ENCODE measurements at regions not wholly inside any gene's neighbourhood (a gene's known extent, or its start where the extent isn't known, plus 50 kb on each side); places are given as distances from the start of the nearest gene placed in this dataset.
A peak's percentile ranks its signal among the peaks of the same experiment; 100 is the strongest.

- TF ChIP-seq CTCF (IDR thresholded peaks at IDR 0.05): no peak
- no peak for ATAC-seq
- no peak overlapping the region for H3K4me3 ChIP-seq
- intact Hi-C loops (cut with DNase I, micrococcal nuclease): no loop called here
- DNase-seq: no peak
- no peaks in the 10 kb centered on the region for H3K9me3 ChIP-seq
- peaks cover 11% of the 10 kb centered on the region for H3K4me1 ChIP-seq (ENCODE audit: low read depth)
- no peaks in the 10 kb centered on the region for H3K36me3 ChIP-seq (ENCODE audit: low read depth)
Observed at GRCh38 chr5:74403771-74404170, 236.8 kb downstream of the ENC1 start.

- Histone ChIP-seq H3K4me1 (ENCODE audit: low read depth) (peaks cover 5% of the 10 kb centered on the region), H3K9me3 (no peaks in the 10 kb centered on the region), H3K36me3 (ENCODE audit: low read depth) (no peaks in the 10 kb centered on the region), H3K4me3 (no peak overlapping the region)
- no peak for TF ChIP-seq CTCF (IDR thresholded peaks at IDR 0.05)
- ATAC-seq (no peak), DNase-seq (no peak)
- intact Hi-C loops (cut with DNase I, micrococcal nuclease): no loop called here
Observed at GRCh38 chr5:74402553-74402952, 238.0 kb downstream of the ENC1 start.

GRCh38 chr5:74401946-74402320 is 238.6 kb downstream of the ENC1 start:
- no peak for TF ChIP-seq CTCF (IDR thresholded peaks at IDR 0.05)
- ATAC-seq: no peak
- peaks cover 5% of the 10 kb centered on the region for H3K4me1 ChIP-seq (ENCODE audit: low read depth)
- DNase-seq: no peak
- H3K4me3 ChIP-seq: no peak overlapping the region
- intact Hi-C loops (cut with DNase I, micrococcal nuclease): no loop called here
- no peaks in the 10 kb centered on the region for H3K9me3 ChIP-seq
- H3K36me3 ChIP-seq (ENCODE audit: low read depth): no peaks in the 10 kb centered on the region

DNA sequence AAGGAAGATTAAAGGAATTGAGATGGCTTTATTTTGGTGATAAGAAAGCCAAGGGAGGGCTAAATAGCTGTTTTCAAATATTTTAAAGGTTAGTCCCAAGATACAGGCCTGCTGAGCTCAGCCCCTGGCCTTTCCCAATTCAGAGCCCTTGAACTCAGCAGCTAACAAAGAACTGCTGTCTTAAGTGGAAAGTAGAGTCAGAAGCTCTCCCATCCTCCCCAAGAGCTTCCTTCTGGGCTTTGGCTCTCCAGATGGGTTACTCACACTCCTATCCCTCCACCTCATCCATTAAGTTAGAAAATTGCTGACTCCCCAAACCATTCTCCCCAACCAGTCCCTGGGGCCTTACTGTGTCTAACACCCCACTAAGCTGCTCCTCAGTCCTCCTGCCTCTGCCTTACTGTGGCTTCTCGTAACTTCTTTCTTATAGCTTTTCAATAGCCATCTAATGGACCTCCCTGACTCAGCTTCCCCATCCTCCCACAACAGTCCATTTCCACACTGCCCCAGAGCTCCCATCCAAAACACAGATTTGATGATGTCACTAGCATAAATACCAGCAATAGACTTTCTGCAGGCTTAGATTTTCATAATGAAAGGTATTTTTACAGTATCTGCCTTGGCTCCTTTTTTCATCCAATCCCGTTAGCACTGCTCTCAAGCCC is 239.1 kb downstream of the ENC1 start:
- intact Hi-C loops (cut with DNase I, micrococcal nuclease): no loop called here
- Histone ChIP-seq H3K9me3 (no peaks in the 10 kb centered on the region), H3K36me3 (ENCODE audit: low read depth) (no peaks in the 10 kb centered on the region), H3K4me3 (no peak overlapping the region), H3K4me1 (ENCODE audit: low read depth) (peaks cover 5% of the 10 kb centered on the region)
- no peak for TF ChIP-seq CTCF (IDR thresholded peaks at IDR 0.05)
- DNase-seq: no peak
- no peak for ATAC-seq

- H3K9me3 ChIP-seq: no peaks in the 10 kb centered on the region
- no peaks in the 10 kb centered on the region for H3K36me3 ChIP-seq (ENCODE audit: low read depth)
- ATAC-seq (peak; percentile 59), DNase-seq (peak in 1 of 3 donors; percentile 39)
- no peak overlapping the region for H3K4me3 ChIP-seq
- peaks cover 5% of the 10 kb centered on the region for H3K4me1 ChIP-seq (ENCODE audit: low read depth)
- no peak for TF ChIP-seq CTCF (IDR thresholded peaks at IDR 0.05)
- intact Hi-C loops (cut with DNase I, micrococcal nuclease): no loop called here
Observed at GRCh38 chr5:74400067-74400466, 240.5 kb downstream of the ENC1 start.
